ENCODE measurements at regions not wholly inside any gene's neighbourhood (a gene's known extent, or its start where the extent isn't known, plus 50 kb on each side); places are given as distances from the start of the nearest gene placed in this dataset.

DNA sequence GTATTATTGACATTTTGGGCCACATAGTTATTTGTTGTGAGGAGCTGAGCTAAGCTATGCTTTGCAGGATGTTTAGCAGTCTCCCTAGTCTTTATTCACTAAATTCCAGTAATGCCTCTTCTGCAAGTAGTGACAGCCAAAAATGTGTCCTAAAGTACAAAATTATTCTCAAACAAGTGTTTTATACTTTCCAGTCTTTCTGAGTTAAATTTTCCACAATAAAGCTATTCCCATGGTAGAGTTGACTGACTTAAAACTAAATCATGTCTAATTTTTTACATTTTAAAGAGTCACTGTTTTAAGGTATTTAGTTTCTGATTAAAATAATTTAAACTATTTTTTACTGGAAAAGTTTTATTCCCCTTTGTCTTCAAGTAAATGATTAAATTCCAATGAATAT, 717.8 kb upstream of the HS3ST5 start:
- no peaks in the 10 kb centered on the region for H3K79me2 ChIP-seq (ENCODE audit: insufficient read depth, low read length)
- H3K4me3 Mint-ChIP-seq = no peak overlapping the region
- H3K9ac ChIP-seq (ENCODE audit: insufficient read depth, low read length, poor library complexity, severe bottlenecking) = no peak overlapping the region
- TF ChIP-seq, protein P1, sequence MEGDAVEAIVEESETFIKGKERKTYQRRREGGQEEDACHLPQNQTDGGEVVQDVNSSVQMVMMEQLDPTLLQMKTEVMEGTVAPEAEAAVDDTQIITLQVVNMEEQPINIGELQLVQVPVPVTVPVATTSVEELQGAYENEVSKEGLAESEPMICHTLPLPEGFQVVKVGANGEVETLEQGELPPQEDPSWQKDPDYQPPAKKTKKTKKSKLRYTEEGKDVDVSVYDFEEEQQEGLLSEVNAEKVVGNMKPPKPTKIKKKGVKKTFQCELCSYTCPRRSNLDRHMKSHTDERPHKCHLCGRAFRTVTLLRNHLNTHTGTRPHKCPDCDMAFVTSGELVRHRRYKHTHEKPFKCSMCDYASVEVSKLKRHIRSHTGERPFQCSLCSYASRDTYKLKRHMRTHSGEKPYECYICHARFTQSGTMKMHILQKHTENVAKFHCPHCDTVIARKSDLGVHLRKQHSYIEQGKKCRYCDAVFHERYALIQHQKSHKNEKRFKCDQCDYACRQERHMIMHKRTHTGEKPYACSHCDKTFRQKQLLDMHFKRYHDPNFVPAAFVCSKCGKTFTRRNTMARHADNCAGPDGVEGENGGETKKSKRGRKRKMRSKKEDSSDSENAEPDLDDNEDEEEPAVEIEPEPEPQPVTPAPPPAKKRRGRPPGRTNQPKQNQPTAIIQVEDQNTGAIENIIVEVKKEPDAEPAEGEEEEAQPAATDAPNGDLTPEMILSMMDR (IDR thresholded peaks at IDR 0.05) = no peak
- H3K27ac Mint-ChIP-seq = no peak overlapping the region
- H4K20me1 ChIP-seq (ENCODE audit: insufficient read depth, low read length) = no peaks in the 10 kb centered on the region
- H3K9me3 ChIP-seq (replicated peaks in 1 of 2; ENCODE audit: control insufficient read depth in 1 of 2, insufficient read depth in 1 of 2, low read length in 2 of 2) = no peaks in the 10 kb centered on the region
- no peak overlapping the region for H3K4me2 ChIP-seq (replicated peaks; ENCODE audit: extremely low read depth, low read length, poor library complexity, severe bottlenecking)
- no peaks in the 10 kb centered on the region for H3K27me3 Mint-ChIP-seq (ENCODE audit: low read depth in 3 of 3)
- H3K4me3 ChIP-seq (replicated peaks in 1 of 3; ENCODE audit: low read depth in 2 of 3, low read length in 3 of 3) = no peak overlapping the region
- no peak overlapping the region for H3K27ac ChIP-seq (ENCODE audit: low read depth in 1 of 2, low read length in 2 of 2)
- H3K4me1 ChIP-seq (ENCODE audit: control insufficient read depth in 1 of 2, insufficient read depth in 2 of 2, low read length in 2 of 2) = no peaks in the 10 kb centered on the region
- intact Hi-C loops (cut with micrococcal nuclease) = no loop called here
- no peak overlapping the region for H2AFZ ChIP-seq (ENCODE audit: insufficient read depth, low read depth, low read length, poor library complexity, severe bottlenecking)
- no peak for DNase-seq
- H3K36me3 Mint-ChIP-seq = no peaks in the 10 kb centered on the region
- H3K4me1 Mint-ChIP-seq = no peaks in the 10 kb centered on the region
- peaks cover 0 to 6% (median 2%) of the 10 kb centered on the region in 7 donors for H3K9me3 Mint-ChIP-seq
- no peaks in the 10 kb centered on the region for H3K36me3 ChIP-seq (replicated peaks in 1 of 2; ENCODE audit: control insufficient read depth in 1 of 2, insufficient read depth in 2 of 2, low read length in 2 of 2)
- no peaks in the 10 kb centered on the region for H3K27me3 ChIP-seq (ENCODE audit: control insufficient read depth in 2 of 2, insufficient read depth in 2 of 2, low read length in 2 of 2)

DNA sequence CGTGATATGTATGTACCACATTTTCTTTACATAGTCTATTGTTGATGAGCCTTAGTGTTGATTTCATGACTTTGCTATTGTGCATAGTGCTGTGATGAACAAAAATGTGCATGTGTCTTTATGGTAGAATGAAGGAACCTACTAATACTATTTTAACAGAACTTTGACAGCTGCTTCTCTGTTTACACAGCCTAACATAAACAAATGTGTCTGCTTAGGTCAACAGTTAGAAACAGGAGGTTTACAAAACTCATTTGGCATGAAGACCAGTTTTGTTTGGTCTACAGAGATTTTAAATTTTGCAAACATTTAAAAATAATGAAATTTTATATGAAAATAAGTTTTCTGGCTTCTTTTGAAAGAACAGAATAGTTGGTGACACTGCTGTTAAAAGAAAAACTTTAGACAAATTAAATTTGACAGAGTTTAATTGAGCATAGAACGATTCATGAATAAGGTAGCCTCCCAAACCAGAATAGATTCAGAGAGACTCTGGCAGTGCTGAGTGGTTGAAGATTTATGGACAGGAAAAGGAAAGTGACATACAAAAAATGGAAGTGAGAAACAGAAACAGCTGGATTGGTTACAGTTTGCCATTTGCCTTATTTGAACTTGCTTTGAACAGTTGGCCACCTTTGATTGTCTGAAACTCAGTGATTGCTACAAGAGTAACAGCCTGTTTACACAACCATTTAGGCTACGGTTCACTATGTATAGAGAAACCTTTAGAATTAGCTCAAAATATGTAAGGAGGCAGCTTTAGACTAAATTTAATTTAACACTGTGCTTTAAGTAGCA, 715.8 kb upstream of the HS3ST5 start:
- WGBS (ENCODE audit: insufficient coverage) = no CpG with 5 or more reads among the region's 3 CpGs
- no peaks in the 10 kb centered on the region for H3K36me3 Mint-ChIP-seq
- H3K4me3 Mint-ChIP-seq = no peak overlapping the region
- TF ChIP-seq, protein P1 (IDR thresholded peaks at IDR 0.05) = no peak
- H3K27me3 Mint-ChIP-seq (ENCODE audit: low read depth in 3 of 3) = no peaks in the 10 kb centered on the region
- no peak overlapping the region for H3K27ac Mint-ChIP-seq
- H3K9me3 Mint-ChIP-seq = peaks cover 0 to 6% (median 2%) of the 10 kb centered on the region in 7 donors
- Histone ChIP-seq H3K27me3 (ENCODE audit: control insufficient read depth in 2 of 2, insufficient read depth in 2 of 2, low read length in 2 of 2) (no peaks in the 10 kb centered on the region), H3K4me3 (replicated peaks in 1 of 3; ENCODE audit: low read depth in 2 of 3, low read length in 3 of 3) (no peak overlapping the region), H3K4me2 (replicated peaks; ENCODE audit: extremely low read depth, low read length, poor library complexity, severe bottlenecking) (no peak overlapping the region), H2AFZ (ENCODE audit: insufficient read depth, low read depth, low read length, poor library complexity, severe bottlenecking) (no peak overlapping the region), H3K9ac (ENCODE audit: insufficient read depth, low read length, poor library complexity, severe bottlenecking) (no peak overlapping the region), H3K79me2 (ENCODE audit: insufficient read depth, low read length) (no peaks in the 10 kb centered on the region), H3K36me3 (replicated peaks in 1 of 2; ENCODE audit: control insufficient read depth in 1 of 2, insufficient read depth in 2 of 2, low read length in 2 of 2) (no peaks in the 10 kb centered on the region), H3K27ac (ENCODE audit: low read depth in 1 of 2, low read length in 2 of 2) (no peak overlapping the region), H3K4me1 (ENCODE audit: control insufficient read depth in 1 of 2, insufficient read depth in 2 of 2, low read length in 2 of 2) (no peaks in the 10 kb centered on the region), H3K9me3 (replicated peaks in 1 of 2; ENCODE audit: control insufficient read depth in 1 of 2, insufficient read depth in 1 of 2, low read length in 2 of 2) (no peaks in the 10 kb centered on the region), H4K20me1 (ENCODE audit: insufficient read depth, low read length) (no peaks in the 10 kb centered on the region)
- H3K4me1 Mint-ChIP-seq = no peaks in the 10 kb centered on the region
- no peak for DNase-seq
- intact Hi-C loops (cut with micrococcal nuclease) = no loop called here
